HG02610 (cell line): ENCODE measurements at regions not wholly inside any gene's neighbourhood (a gene's known extent, or its start where the extent isn't known, plus 50 kb on each side); places are given as distances from the start of the nearest gene placed in this dataset.

ENCODE experiments used
- ATAC-seq: cut with Tn5 transposase; IDR thresholded peaks from one replicate; pipeline ENCODE4 v1.9.1; 2021; ENCODE audit warnings: mild to moderate bottlenecking, moderate library complexity; ENCODE audit not compliant: unreplicated experiment

- no peak for ATAC-seq
Observed at GRCh38 chr21:26225046-26225445, 54.5 kb upstream of the APP start.

- ATAC-seq = no peak
Observed at GRCh38 chr21:26224366-26224765, 53.8 kb upstream of the APP start.
